ENCODE measurements at regions not wholly inside any gene's neighbourhood (a gene's known extent, or its start where the extent isn't known, plus 50 kb on each side); places are given as distances from the start of the nearest gene placed in this dataset.

DNA sequence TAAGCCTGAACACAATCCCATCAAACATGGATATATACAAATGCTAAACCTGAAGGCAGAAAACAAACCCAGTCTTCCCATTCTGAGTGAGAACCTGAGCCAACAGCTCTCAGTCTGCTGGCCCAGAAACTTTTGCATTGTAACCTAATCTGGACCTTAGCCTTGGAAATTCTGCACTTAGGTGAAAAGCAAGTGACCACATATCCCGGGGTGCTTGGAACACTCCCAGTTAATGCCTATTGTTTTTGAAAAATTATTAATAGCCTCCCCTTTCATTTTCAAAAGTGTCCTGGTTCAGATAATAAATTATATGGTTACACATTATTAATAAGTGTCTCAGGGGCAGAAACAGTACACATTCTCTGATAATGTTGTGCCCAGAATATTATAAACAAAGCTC lies 228.3 kb upstream of the TARS1 start:
- Histone ChIP-seq H3K4me3 (no peak overlapping the region), H3K27ac (no peak overlapping the region), H3K4me1 (no peaks in the 10 kb centered on the region), H3K36me3 (no peaks in the 10 kb centered on the region), H3K9me3 (no peaks in the 10 kb centered on the region), H3K27me3 (no peaks in the 10 kb centered on the region)
- DNase-seq (no peak), ATAC-seq (no peak)
- TF ChIP-seq, protein P1, sequence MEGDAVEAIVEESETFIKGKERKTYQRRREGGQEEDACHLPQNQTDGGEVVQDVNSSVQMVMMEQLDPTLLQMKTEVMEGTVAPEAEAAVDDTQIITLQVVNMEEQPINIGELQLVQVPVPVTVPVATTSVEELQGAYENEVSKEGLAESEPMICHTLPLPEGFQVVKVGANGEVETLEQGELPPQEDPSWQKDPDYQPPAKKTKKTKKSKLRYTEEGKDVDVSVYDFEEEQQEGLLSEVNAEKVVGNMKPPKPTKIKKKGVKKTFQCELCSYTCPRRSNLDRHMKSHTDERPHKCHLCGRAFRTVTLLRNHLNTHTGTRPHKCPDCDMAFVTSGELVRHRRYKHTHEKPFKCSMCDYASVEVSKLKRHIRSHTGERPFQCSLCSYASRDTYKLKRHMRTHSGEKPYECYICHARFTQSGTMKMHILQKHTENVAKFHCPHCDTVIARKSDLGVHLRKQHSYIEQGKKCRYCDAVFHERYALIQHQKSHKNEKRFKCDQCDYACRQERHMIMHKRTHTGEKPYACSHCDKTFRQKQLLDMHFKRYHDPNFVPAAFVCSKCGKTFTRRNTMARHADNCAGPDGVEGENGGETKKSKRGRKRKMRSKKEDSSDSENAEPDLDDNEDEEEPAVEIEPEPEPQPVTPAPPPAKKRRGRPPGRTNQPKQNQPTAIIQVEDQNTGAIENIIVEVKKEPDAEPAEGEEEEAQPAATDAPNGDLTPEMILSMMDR (IDR thresholded peaks at IDR 0.05), result no peak
- intact Hi-C loops (cut with DNase I), result no loop called here

DNA sequence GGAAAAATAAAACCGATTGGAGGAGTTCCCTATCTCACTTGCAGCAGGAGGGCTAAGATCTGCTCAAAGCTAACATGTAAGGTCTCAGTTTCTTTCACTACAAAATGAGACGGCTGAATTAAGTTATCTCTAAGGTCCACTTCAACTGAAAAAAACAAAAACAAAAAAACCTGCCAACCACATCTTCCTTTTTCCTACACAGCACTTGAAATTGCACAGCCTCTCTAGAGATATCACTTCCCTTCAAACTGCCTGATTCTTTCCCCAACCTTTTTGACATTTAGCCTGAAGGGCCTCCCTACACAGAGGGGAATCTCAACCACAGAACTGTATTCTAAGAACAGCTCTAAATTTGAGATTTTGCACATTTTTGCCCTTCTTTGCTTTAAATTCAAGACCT lies 227.9 kb upstream of the TARS1 start:
- Histone ChIP-seq H3K9me3 (no peaks in the 10 kb centered on the region), H3K4me3 (no peak overlapping the region), H3K4me1 (no peaks in the 10 kb centered on the region), H3K36me3 (no peaks in the 10 kb centered on the region), H3K27me3 (no peaks in the 10 kb centered on the region), H3K27ac (no peak overlapping the region)
- no peak for DNase-seq
- intact Hi-C loops (cut with DNase I), result no loop called here
- no peak for ATAC-seq
- TF ChIP-seq, protein P1 (IDR thresholded peaks at IDR 0.05), result no peak

DNA sequence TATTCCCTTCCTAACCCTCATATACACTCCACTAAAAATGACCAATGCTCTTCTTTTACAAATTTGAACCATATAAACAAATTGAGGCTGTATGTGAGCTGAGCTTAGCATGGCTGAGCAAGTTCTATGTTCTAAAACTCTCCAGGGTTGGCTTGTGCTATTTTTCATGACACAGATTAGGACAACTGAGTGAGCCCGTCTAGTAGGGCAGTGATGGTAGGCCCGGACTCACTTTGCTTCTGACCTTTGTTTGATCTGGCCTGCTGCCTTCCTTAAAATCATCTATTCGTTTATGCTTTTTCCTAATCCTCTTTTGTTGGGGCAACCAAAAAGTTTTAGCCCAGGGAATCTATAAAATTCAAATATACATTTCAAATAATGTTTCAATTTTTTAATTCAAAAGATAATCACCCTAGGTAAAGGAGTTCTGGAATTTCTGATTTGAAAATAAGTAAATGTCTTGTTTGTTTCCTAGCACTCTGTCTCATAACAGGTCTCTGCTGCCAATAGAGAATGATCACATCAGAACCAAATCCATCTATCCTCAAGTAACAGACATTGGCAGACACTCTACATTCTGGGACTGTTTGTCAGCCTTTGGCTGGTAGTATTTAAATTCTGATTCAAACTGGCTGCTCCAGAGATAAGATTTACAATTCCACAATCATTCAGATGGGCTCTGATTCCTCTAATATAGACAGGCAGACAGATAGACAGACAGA lies 217.0 kb upstream of the TARS1 start:
- Histone ChIP-seq H3K27me3 (no peaks in the 10 kb centered on the region), H3K4me3 (no peak overlapping the region), H3K36me3 (no peaks in the 10 kb centered on the region), H3K27ac (no peak overlapping the region), H3K9me3 (peaks cover 0 to 6% of the 10 kb centered on the region in 2 donors), H3K4me1 (no peaks in the 10 kb centered on the region)
- ATAC-seq (no peak), DNase-seq (no peak)
- TF ChIP-seq, protein P1 (IDR thresholded peaks at IDR 0.05), result no peak
- intact Hi-C loops (cut with DNase I), result no loop called here

DNA sequence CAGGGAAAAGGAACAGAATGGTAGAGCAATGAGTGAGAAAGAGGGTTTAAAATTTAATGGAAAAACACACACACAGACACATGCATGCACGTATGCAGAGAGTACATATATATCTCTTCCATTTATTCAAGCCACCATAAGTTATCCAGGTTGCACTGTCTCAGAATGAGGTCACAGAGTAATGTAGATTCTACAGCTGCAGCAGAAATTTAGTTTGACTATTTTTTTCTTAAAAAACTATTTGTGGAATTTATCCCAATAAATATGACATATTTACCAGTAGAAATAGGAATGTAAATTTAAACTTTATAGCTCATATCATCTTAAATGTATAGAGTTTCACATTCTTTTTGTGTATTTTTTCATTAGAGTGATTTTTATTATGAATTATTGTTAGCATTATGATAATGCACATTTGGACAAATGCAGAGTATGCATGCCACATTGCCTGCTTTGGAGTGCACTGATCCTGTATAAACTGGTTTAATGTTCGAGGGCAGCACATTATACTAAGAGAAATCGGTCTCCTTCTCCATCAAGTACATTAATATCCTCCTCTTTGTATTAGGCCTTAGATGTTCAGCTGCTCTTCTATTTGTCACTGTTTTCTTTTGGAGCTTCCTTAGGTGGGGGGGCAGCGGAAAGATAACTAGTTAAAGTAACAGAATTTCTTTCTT lies 216.3 kb upstream of the TARS1 start:
- H3K36me3 ChIP-seq, result no peaks in the 10 kb centered on the region
- TF ChIP-seq, protein P1 (IDR thresholded peaks at IDR 0.05), result no peak
- DNase-seq, result no peak
- peaks cover 0 to 6% of the 10 kb centered on the region in 2 donors for H3K9me3 ChIP-seq
- H3K27me3 ChIP-seq, result no peaks in the 10 kb centered on the region
- ATAC-seq, result no peak
- H3K4me1 ChIP-seq, result no peaks in the 10 kb centered on the region
- H3K27ac ChIP-seq, result no peak overlapping the region
- intact Hi-C loops (cut with DNase I), result no loop called here
- no peak overlapping the region for H3K4me3 ChIP-seq

DNA sequence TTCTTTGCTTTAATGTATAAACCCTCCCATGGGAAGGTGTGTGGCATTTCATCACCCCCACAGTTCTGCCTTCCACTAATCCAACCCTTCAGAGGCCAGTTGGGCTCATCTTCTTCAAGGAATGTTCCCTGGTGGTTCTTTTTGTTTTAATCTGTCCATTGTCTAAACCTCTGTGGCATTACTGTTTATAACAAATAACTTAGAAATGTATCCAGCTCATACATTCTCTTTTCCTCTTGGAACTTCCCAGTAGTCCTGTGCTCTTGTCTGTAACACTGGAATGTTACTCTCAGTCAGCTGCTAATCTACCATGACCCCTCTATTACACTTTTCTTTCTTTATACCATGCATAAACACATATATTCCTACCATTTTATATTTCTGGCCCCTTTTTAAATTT lies 213.5 kb upstream of the TARS1 start:
- DNase-seq (no peak), ATAC-seq (no peak)
- no peaks in the 10 kb centered on the region for H3K27me3 ChIP-seq
- TF ChIP-seq, protein P1 (IDR thresholded peaks at IDR 0.05), result no peak
- no peaks in the 10 kb centered on the region for H3K4me1 ChIP-seq
- no peaks in the 10 kb centered on the region for H3K36me3 ChIP-seq
- no peak overlapping the region for H3K4me3 ChIP-seq
- peaks cover 0 to 6% of the 10 kb centered on the region in 2 donors for H3K9me3 ChIP-seq
- intact Hi-C loops (cut with DNase I), result no loop called here
- no peak overlapping the region for H3K27ac ChIP-seq
